ENCODE measurements at regions not wholly inside any gene's neighbourhood (a gene's known extent, or its start where the extent isn't known, plus 50 kb on each side); places are given as distances from the start of the nearest gene placed in this dataset.

DNA sequence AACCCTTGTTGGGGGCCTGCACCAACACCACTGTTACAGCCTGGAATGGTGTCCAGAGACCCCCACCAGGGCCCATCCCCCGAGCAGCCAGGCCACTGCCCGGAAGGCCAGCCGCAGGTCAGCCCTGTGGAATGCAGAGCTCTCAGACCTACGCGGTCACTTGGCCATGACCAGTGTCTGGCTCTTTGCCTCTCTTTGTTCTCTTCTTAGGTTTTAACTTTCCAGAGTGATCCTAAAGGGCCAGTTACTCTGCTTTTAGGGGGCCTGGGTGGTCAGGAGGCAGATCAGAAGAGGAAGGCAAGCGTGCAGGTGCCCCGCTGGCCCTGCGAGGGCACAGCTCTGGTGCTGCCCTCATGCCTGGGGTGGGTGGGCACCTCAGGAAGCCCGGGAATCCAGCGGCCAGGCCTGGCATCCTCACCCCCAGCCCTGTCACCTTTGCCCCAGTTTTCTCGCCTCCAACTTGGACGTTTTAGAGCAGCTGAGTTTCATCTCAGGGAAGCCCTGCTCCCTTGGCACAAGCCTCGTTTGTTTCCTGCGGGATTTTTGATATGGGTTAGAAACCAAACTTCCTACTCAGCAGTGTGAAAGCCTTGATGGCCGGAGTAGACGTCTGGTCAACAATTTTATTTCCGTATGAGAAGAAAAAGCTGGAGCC lies 62.5 kb upstream of the CHST15 start:
- peak in 1 of 2 donors; percentile 55 for DNase-seq (ENCODE audit: low spot score in 2 of 2)

DNA sequence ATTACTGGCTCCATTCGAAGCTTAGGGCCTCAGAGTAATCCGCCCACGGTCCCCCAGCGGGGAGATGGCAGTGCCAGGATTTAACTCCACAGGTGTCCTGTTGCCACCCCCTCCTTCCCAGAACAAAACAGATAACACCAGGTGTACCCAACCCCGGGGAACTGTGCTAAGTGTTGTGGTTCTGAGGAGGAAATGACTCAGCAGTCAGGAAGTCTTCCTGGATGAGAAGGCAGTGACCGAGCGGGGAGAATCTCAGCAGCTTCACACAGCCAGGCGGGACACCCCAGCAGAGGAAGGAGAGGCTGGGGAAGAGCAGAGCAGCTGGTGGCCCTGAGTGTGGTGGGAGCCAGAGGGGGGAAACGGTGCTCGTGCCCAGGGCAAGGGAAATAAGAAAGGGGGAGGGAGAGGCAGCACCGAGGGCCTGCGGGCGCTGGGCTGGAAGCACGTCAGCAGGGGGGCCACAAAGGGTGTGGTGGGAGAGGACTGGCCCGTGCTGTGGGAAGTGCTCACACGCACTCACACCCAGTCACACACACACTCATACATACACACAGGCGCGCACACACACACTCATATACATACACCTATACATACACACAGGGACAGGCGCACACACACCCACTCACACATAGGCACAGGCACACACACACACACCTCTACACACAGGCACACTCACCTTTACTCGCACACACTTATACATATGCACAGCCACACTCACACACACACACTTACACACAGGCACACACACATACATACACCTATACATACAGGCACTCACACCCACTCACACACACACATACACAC lies 59.8 kb upstream of the CHST15 start:
- 32% methylated on average over 15 of the region's 20 CpGs for WGBS
- Histone ChIP-seq H3K9me3 (no peaks in the 10 kb centered on the region), H3K27me3 (no peaks in the 10 kb centered on the region), H3K4me1 (peaks cover 21% of the 10 kb centered on the region), H3K4me3 (no peak overlapping the region), H3K27ac (no peak overlapping the region), H3K36me3 (no peaks in the 10 kb centered on the region)
- peak in 1 of 2 donors; percentile 57 for DNase-seq (ENCODE audit: low spot score in 2 of 2)
- TF ChIP-seq EP300 (IDR thresholded peaks at IDR 0.05) (no peak), POLR2A (IDR thresholded peaks at IDR 0.05) (no peak), POLR2AphosphoS5 (IDR thresholded peaks at IDR 0.05) (no peak)
- TF ChIP-seq, protein P1, sequence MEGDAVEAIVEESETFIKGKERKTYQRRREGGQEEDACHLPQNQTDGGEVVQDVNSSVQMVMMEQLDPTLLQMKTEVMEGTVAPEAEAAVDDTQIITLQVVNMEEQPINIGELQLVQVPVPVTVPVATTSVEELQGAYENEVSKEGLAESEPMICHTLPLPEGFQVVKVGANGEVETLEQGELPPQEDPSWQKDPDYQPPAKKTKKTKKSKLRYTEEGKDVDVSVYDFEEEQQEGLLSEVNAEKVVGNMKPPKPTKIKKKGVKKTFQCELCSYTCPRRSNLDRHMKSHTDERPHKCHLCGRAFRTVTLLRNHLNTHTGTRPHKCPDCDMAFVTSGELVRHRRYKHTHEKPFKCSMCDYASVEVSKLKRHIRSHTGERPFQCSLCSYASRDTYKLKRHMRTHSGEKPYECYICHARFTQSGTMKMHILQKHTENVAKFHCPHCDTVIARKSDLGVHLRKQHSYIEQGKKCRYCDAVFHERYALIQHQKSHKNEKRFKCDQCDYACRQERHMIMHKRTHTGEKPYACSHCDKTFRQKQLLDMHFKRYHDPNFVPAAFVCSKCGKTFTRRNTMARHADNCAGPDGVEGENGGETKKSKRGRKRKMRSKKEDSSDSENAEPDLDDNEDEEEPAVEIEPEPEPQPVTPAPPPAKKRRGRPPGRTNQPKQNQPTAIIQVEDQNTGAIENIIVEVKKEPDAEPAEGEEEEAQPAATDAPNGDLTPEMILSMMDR (IDR thresholded peaks at IDR 0.05): no peak

More for the DNA sequence above, 62.5 kb upstream of the CHST15 start:
- H3K27ac ChIP-seq: no peak overlapping the region
- H3K4me1 ChIP-seq: peaks cover 21% of the 10 kb centered on the region
- H3K4me3 ChIP-seq: no peak overlapping the region
- no peaks in the 10 kb centered on the region for H3K36me3 ChIP-seq
- no peaks in the 10 kb centered on the region for H3K9me3 ChIP-seq
- 71% methylated on average over 17 of the region's 17 CpGs for WGBS
- peaks cover 9% of the 10 kb centered on the region for H3K27me3 ChIP-seq
- TF ChIP-seq EP300 (IDR thresholded peaks at IDR 0.05): no peak
- TF ChIP-seq POLR2AphosphoS5 (IDR thresholded peaks at IDR 0.05): no peak
- TF ChIP-seq, protein P1 (IDR thresholded peaks at IDR 0.05): no peak
- no peak for TF ChIP-seq POLR2A (IDR thresholded peaks at IDR 0.05)

DNA sequence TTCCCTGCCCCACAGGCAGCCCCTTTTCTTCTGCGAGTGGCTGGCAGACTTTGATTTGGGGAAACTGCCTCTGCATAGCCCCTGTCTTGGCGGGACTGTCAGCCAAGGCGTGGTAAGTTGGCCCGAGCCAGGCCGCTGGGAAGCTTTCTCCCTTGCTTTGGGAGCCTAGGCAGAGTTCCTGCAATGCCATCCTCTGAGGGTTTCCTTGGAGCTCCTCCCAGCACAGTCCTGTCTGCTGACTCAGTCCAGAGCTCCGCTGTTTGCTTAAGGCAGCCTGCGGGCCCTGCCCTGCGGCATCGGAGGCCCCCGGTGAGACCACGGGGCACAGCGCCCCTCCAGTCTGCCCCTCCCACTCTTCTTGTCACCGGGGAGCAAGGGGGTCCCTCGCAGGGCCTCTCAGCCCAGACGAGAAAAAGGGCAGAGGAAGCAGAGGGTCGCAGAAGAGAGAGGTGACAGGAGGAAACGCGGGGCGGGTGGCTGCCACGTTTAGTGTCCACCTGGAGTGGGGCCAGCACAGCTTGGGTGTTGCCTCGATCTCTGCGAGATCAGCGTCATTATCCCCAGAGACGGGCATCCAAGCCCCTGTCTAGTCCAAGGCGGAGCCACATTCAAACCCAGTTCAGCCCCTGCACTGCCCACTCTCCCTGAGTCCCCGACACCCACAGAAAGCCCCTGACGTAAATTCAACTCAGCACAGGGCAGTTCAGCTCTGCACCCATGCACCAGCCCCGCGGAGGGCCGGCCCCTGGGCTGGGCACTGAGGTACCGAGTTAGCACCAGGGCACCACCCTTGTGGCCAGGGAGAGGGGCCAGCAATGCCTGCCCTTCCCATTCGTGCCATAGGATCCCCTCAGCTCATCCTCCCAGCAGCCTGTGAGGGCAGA lies 59.0 kb upstream of the CHST15 start:
- TF ChIP-seq, protein P1 (IDR thresholded peaks at IDR 0.05): no peak
- TF ChIP-seq POLR2AphosphoS5 (IDR thresholded peaks at IDR 0.05) (no peak), POLR2A (IDR thresholded peaks at IDR 0.05) (no peak), EP300 (IDR thresholded peaks at IDR 0.05) (no peak)
- peaks cover 21% of the 10 kb centered on the region for H3K4me1 ChIP-seq
- H3K27ac ChIP-seq: no peak overlapping the region
- no peaks in the 10 kb centered on the region for H3K9me3 ChIP-seq
- no peak overlapping the region for H3K4me3 ChIP-seq
- no peaks in the 10 kb centered on the region for H3K36me3 ChIP-seq
- WGBS: 29% methylated on average over 14 of the region's 32 CpGs
- DNase-seq (ENCODE audit: low spot score in 2 of 2): peak in 1 of 2 donors; percentile 63
- H3K27me3 ChIP-seq: no peaks in the 10 kb centered on the region

DNA sequence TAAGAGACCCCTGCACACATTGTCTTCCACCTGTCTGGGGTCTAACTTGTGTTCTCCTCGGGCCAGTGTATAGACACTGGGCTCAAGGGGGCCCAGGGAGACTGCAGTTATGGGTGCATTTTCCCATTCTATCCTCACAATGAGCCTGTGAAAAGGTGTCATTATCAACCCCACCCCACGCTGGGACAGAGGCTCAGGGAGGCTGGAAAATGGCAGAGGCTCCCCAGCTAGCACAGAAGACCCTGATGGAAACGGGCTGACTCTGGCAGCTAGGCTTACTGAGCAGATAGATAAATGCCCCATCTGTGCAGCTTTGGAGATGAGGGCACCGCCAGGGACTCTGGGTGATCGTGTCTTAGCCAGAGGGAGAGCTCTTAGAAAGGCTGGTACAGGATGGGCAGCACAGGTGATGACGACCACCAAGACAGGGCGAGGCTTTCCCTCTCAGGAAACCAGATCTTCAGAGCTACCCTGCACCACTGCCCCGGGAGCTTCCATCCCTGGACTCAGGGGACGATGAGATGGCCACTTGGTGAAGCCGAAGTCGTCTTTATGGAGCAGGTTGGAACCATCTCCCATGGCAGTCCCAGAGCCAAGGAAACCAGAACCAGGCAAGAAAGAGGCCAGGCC lies 58.2 kb upstream of the CHST15 start:
- TF ChIP-seq EP300 (IDR thresholded peaks at IDR 0.05): no peak
- TF ChIP-seq POLR2AphosphoS5 (IDR thresholded peaks at IDR 0.05): no peak
- TF ChIP-seq, protein P1 (IDR thresholded peaks at IDR 0.05): no peak
- no peak for TF ChIP-seq POLR2A (IDR thresholded peaks at IDR 0.05)
- WGBS: 80% methylated on average over 8 of the region's 11 CpGs
- H3K36me3 ChIP-seq: no peaks in the 10 kb centered on the region
- peaks cover 21% of the 10 kb centered on the region for H3K4me1 ChIP-seq
- H3K27me3 ChIP-seq: no peaks in the 10 kb centered on the region
- no peaks in the 10 kb centered on the region for H3K9me3 ChIP-seq
- peak in 1 of 2 donors; percentile 35 for DNase-seq (ENCODE audit: low spot score in 2 of 2)
- no peak overlapping the region for H3K27ac ChIP-seq
- no peak overlapping the region for H3K4me3 ChIP-seq

Data from suprapubic skin (tissue), 4 donors.